ENCODE measurements at regions not wholly inside any gene's neighbourhood (a gene's known extent, or its start where the extent isn't known, plus 50 kb on each side); places are given as distances from the start of the nearest gene placed in this dataset.

DNA sequence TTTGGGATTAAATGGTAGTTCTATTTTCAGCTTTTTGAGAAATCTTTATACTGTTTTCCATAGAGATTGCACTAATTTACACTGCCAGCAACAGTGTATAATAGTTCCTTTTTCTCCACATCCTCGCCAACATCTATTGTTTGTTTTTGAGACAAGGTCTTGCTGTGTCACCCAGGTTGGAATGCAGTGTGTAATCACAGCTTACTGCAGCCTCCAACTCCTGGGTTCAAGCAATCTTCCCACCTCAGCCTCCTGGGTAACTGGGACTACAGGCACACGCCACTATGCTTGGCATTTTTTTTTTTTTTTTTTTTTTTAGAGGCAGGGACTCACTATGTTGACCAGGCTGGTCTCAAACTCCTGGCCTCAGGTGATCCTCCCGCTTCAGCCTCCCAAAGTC lies 164.5 kb upstream of the CXADR start:
- Histone ChIP-seq H3K4me1 (ENCODE audit: control insufficient read depth in 1 of 2, insufficient read depth in 2 of 2, low read length in 2 of 2) (no peaks in the 10 kb centered on the region), H3K4me3 (ENCODE audit: low read depth in 1 of 2, low read length in 2 of 2) (no peak overlapping the region), H3K27me3 (ENCODE audit: low read depth, low read length) (no peaks in the 10 kb centered on the region), H3K27ac (ENCODE audit: low read length) (no peak overlapping the region), H3K36me3 (ENCODE audit: control insufficient read depth in 1 of 2, insufficient read depth in 2 of 2, low read length in 2 of 2) (no peaks in the 10 kb centered on the region), H3K9me3 (ENCODE audit: control insufficient read depth in 1 of 2, low read length in 2 of 2) (no peaks in the 10 kb centered on the region)

DNA sequence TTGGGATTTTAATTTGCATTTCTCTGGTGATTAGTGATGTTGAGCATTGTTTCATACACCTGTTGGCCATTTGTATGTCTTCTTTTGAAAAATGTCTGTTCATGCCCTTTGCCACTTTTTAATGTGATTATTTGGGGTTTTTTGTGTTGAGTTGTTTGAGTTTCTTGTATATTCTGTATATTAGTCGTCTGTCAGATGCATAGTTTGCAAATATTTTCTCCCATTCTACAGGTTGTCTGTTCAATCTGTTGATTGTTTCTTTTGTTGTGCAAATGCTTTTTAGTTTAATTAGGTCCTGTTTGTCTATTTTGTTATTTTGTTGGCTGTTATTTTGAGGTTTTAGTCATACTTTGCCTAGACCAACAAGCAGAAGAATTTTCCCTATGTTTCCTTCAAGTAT lies 164.0 kb upstream of the CXADR start:
- Histone ChIP-seq H3K4me3 (ENCODE audit: low read depth in 1 of 2, low read length in 2 of 2) (no peak overlapping the region), H3K27ac (ENCODE audit: low read length) (no peak overlapping the region), H3K27me3 (ENCODE audit: low read depth, low read length) (no peaks in the 10 kb centered on the region), H3K9me3 (ENCODE audit: control insufficient read depth in 1 of 2, low read length in 2 of 2) (no peaks in the 10 kb centered on the region), H3K36me3 (ENCODE audit: control insufficient read depth in 1 of 2, insufficient read depth in 2 of 2, low read length in 2 of 2) (no peaks in the 10 kb centered on the region), H3K4me1 (ENCODE audit: control insufficient read depth in 1 of 2, insufficient read depth in 2 of 2, low read length in 2 of 2) (no peaks in the 10 kb centered on the region)

DNA sequence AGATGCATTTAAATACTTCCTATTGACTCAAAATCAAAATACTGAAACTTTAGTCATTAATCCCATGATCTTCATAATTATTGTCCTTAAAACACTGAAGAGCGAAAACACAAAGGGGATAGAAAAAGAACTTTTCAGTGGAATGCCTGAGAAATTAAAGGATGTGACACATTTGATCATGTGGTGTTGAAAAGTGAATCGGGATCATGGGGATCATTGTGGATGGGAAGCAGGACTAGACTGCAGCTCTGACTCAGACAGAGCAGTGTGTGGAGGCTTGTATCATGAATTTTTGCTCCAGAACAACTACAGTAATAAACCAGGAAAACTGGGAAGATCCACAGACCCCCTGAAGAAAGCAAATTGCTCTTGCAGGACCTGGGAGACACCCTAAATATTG lies 161.1 kb upstream of the CXADR start:
- no peaks in the 10 kb centered on the region for H3K36me3 ChIP-seq (ENCODE audit: control insufficient read depth in 1 of 2, insufficient read depth in 2 of 2, low read length in 2 of 2)
- no peak overlapping the region for H3K4me3 ChIP-seq (ENCODE audit: low read depth in 1 of 2, low read length in 2 of 2)
- H3K4me1 ChIP-seq (ENCODE audit: control insufficient read depth in 1 of 2, insufficient read depth in 2 of 2, low read length in 2 of 2): no peaks in the 10 kb centered on the region
- no peaks in the 10 kb centered on the region for H3K9me3 ChIP-seq (ENCODE audit: control insufficient read depth in 1 of 2, low read length in 2 of 2)
- H3K27me3 ChIP-seq (ENCODE audit: low read depth, low read length): no peaks in the 10 kb centered on the region
- no peak overlapping the region for H3K27ac ChIP-seq (ENCODE audit: low read length)

DNA sequence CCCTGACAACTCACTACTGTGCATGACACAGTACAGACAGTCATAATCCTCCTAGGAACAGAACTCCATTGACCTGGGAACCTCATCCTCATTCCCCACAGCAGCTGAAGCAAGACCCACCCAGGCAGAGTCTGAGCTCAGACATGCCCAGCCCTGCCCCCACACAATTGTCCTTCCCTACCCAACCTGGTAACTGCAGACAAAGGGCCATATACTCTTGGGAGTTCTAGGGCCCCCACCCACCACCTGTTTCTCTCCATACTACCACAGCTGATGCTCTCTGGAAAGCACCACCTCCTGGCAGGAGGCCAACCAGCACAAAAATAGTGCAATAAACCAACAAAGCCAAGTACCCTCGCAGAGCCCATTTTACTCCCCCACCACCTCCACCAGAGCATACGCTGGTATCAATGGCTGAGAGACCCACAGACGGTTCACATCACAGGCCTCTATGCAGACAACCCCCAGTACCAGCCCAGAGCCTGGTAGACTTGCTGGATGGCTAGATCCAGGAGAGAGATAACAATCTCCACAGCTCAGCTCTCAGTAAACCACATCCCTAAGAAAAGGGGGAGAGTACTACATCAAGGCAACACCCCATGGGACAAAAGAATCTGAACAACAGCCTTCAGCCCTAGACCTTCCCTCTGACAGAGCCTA lies 159.7 kb upstream of the CXADR start:
- no peaks in the 10 kb centered on the region for H3K4me1 ChIP-seq (ENCODE audit: control insufficient read depth in 1 of 2, insufficient read depth in 2 of 2, low read length in 2 of 2)
- no peaks in the 10 kb centered on the region for H3K36me3 ChIP-seq (ENCODE audit: control insufficient read depth in 1 of 2, insufficient read depth in 2 of 2, low read length in 2 of 2)
- H3K9me3 ChIP-seq (ENCODE audit: control insufficient read depth in 1 of 2, low read length in 2 of 2): no peaks in the 10 kb centered on the region
- no peaks in the 10 kb centered on the region for H3K27me3 ChIP-seq (ENCODE audit: low read depth, low read length)
- H3K27ac ChIP-seq (ENCODE audit: low read length): no peak overlapping the region
- no peak overlapping the region for H3K4me3 ChIP-seq (ENCODE audit: low read depth in 1 of 2, low read length in 2 of 2)

DNA sequence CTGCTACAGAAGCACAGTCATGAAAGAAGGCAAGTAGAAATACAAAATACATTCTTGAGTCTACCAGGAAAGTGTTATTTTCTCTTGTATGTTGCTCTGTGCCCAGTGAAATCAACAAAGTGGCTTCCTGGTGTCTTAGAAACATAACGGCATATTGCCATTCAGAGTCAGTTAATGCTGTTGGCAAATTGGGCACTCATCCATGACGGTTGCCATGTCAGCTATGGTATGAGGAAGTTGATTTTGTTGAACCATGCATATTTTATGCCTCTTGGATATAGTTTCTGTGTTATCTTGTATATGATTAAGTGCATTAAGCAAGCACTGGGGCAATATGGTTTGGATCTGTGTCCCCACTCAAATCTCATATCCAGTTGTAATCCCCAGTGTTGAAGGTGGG lies 153.1 kb upstream of the CXADR start:
- Histone ChIP-seq H3K27me3 (ENCODE audit: low read depth, low read length) (no peaks in the 10 kb centered on the region), H3K4me3 (ENCODE audit: low read depth in 1 of 2, low read length in 2 of 2) (no peak overlapping the region), H3K27ac (ENCODE audit: low read length) (no peak overlapping the region), H3K9me3 (ENCODE audit: control insufficient read depth in 1 of 2, low read length in 2 of 2) (no peaks in the 10 kb centered on the region), H3K36me3 (ENCODE audit: control insufficient read depth in 1 of 2, insufficient read depth in 2 of 2, low read length in 2 of 2) (no peaks in the 10 kb centered on the region), H3K4me1 (ENCODE audit: control insufficient read depth in 1 of 2, insufficient read depth in 2 of 2, low read length in 2 of 2) (no peaks in the 10 kb centered on the region)

DNA sequence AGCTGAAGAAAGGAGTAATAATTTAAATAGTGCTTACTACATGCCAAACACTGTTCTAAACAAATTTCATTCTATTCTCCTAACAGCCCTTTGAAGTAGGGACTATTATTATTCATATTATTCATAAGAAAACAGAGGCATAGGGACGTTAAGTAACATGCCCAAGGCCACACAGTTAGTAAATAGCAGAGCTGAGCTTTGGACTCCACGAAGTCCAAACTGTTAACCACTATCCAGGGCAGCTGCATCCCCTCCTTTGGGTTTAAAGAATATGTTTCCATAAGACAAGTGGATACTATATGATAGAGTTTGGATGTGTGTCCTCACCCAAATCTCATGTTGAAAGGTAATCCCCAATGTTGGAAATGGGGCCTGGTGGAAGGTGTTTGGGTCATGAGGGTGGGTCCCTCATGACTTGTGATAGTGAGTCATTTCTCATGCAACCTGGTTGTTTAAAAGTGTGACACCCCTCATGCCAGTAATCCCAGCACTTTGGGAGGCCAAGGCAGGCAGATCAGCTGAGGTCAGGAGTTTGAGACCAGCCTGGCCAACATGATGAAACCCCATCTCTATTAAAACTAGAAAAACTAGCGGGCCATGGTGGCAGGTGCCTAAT lies 144.0 kb upstream of the CXADR start:
- Histone ChIP-seq H3K36me3 (ENCODE audit: control insufficient read depth in 1 of 2, insufficient read depth in 2 of 2, low read length in 2 of 2) (no peaks in the 10 kb centered on the region), H3K9me3 (ENCODE audit: control insufficient read depth in 1 of 2, low read length in 2 of 2) (peaks cover 0 to 2% of the 10 kb centered on the region in 2 donors), H3K4me1 (ENCODE audit: control insufficient read depth in 1 of 2, insufficient read depth in 2 of 2, low read length in 2 of 2) (no peaks in the 10 kb centered on the region), H3K27ac (ENCODE audit: low read length) (no peak overlapping the region), H3K27me3 (ENCODE audit: low read depth, low read length) (no peaks in the 10 kb centered on the region), H3K4me3 (ENCODE audit: low read depth in 1 of 2, low read length in 2 of 2) (no peak overlapping the region)

DNA sequence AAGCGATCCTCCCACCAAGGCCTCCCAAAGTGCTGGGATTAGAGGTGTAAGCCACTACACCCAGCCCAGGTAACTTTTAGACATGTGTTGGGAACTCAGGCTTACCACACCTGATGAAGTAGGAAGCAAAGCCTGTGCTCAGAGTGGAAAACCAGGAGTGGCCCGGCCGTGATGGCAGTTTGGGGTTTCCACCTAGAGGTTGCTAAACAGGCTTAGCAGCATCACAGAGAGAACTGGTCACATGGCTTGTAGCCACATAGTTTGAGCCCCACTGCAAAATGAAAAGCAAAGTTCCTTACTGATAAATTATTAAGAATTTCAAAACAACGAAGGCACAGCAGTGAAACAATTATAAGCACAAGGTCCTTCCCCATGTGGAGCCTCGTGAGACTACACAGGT lies 142.6 kb upstream of the CXADR start:
- Histone ChIP-seq H3K4me1 (ENCODE audit: control insufficient read depth in 1 of 2, insufficient read depth in 2 of 2, low read length in 2 of 2) (no peaks in the 10 kb centered on the region), H3K27me3 (ENCODE audit: low read depth, low read length) (no peaks in the 10 kb centered on the region), H3K27ac (ENCODE audit: low read length) (no peak overlapping the region), H3K9me3 (ENCODE audit: control insufficient read depth in 1 of 2, low read length in 2 of 2) (no peaks in the 10 kb centered on the region), H3K4me3 (ENCODE audit: low read depth in 1 of 2, low read length in 2 of 2) (no peak overlapping the region), H3K36me3 (ENCODE audit: control insufficient read depth in 1 of 2, insufficient read depth in 2 of 2, low read length in 2 of 2) (no peaks in the 10 kb centered on the region)

DNA sequence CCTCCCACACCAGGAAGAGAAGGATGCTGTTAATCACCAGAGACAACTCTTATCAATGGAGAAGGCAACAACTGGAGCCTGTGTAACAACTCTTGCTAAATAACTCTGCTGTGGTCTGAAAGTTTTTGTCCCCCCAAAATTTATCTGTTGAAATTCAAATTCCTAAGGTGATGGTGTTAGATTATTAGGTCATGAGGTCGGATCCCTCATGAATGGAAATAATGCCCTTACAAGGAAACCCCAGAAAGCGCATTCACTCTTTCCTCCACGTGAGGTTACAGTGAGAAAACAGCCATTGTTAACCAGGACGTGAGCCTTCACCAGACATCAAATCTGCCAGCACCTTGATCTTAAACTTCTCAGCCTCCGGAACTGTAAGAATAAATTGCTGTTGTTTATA lies 141.9 kb upstream of the CXADR start:
- Histone ChIP-seq H3K27me3 (ENCODE audit: low read depth, low read length) (no peaks in the 10 kb centered on the region), H3K9me3 (ENCODE audit: control insufficient read depth in 1 of 2, low read length in 2 of 2) (no peaks in the 10 kb centered on the region), H3K36me3 (ENCODE audit: control insufficient read depth in 1 of 2, insufficient read depth in 2 of 2, low read length in 2 of 2) (no peaks in the 10 kb centered on the region), H3K27ac (ENCODE audit: low read length) (no peak overlapping the region), H3K4me1 (ENCODE audit: control insufficient read depth in 1 of 2, insufficient read depth in 2 of 2, low read length in 2 of 2) (no peaks in the 10 kb centered on the region), H3K4me3 (ENCODE audit: low read depth in 1 of 2, low read length in 2 of 2) (no peak overlapping the region)

DNA sequence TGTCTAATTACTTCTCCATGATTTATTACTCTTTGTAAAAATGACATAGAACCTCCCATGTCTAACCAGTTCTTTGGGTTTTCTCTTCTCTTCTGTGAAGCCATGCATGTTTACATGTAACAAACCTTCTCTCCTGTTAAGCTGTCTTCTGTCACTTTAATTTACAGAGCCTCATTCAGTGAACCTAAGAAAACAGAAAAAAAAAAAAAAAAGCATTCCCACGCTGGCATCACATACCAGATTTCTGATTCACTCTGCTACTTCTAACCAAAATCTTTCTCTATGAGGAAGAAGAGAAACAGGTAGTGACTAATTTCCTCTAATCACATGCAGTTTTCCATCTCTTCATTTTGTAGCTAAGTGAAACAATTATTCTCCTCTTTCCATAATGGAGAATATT lies 141.4 kb upstream of the CXADR start:
- Histone ChIP-seq H3K27ac (ENCODE audit: low read length) (no peak overlapping the region), H3K4me3 (ENCODE audit: low read depth in 1 of 2, low read length in 2 of 2) (no peak overlapping the region), H3K4me1 (ENCODE audit: control insufficient read depth in 1 of 2, insufficient read depth in 2 of 2, low read length in 2 of 2) (no peaks in the 10 kb centered on the region)

DNA sequence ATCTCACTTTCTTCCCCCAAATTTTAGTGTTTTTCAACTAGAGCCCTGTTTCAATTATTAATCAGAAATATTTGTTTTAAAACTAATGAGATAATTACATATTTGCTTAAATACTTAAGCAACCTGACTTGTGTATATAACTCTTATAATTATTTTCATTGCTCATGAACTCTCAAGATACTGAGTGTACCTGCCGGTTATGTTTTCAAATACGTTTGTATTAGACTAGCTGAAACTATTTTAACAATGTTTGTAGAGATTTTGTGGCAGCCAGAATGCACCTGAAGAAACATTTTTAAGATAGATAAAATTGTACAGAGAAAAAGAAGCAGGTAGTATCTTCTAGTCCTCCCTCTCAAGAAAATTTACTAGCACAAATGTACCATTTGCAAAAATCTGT lies 140.6 kb upstream of the CXADR start:
- Histone ChIP-seq H3K4me1 (ENCODE audit: control insufficient read depth in 1 of 2, insufficient read depth in 2 of 2, low read length in 2 of 2) (no peaks in the 10 kb centered on the region), H3K36me3 (ENCODE audit: control insufficient read depth in 1 of 2, insufficient read depth in 2 of 2, low read length in 2 of 2) (no peaks in the 10 kb centered on the region), H3K27ac (ENCODE audit: low read length) (no peak overlapping the region), H3K4me3 (ENCODE audit: low read depth in 1 of 2, low read length in 2 of 2) (no peak overlapping the region), H3K27me3 (ENCODE audit: low read depth, low read length) (no peaks in the 10 kb centered on the region), H3K9me3 (ENCODE audit: control insufficient read depth in 1 of 2, low read length in 2 of 2) (no peaks in the 10 kb centered on the region)

More for the DNA sequence above, 141.4 kb upstream of the CXADR start:
- Histone ChIP-seq H3K27me3 (ENCODE audit: low read depth, low read length) (no peaks in the 10 kb centered on the region), H3K9me3 (ENCODE audit: control insufficient read depth in 1 of 2, low read length in 2 of 2) (no peaks in the 10 kb centered on the region), H3K36me3 (ENCODE audit: control insufficient read depth in 1 of 2, insufficient read depth in 2 of 2, low read length in 2 of 2) (no peaks in the 10 kb centered on the region)

DNA sequence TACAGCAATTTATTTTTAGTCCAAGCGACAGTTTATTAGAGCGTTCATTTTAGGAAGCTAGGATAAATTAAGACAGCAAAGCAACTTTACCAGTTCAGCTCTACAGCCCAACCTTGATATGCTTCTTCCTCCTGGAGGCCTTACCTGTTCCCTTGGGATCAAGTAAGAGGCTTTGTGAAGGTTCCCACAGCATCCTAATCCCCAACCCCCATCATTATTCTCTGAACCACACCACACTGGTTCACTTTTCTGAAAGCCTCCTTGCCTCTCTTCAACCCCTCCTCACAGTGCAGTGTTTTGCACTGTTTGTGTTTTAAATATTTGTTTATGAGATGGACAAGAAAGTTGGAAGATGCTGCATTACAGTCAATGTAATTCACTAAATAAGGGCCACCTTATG lies 126.3 kb upstream of the CXADR start:
- H3K36me3 ChIP-seq (ENCODE audit: control insufficient read depth in 1 of 2, insufficient read depth in 2 of 2, low read length in 2 of 2): no peaks in the 10 kb centered on the region

DNA sequence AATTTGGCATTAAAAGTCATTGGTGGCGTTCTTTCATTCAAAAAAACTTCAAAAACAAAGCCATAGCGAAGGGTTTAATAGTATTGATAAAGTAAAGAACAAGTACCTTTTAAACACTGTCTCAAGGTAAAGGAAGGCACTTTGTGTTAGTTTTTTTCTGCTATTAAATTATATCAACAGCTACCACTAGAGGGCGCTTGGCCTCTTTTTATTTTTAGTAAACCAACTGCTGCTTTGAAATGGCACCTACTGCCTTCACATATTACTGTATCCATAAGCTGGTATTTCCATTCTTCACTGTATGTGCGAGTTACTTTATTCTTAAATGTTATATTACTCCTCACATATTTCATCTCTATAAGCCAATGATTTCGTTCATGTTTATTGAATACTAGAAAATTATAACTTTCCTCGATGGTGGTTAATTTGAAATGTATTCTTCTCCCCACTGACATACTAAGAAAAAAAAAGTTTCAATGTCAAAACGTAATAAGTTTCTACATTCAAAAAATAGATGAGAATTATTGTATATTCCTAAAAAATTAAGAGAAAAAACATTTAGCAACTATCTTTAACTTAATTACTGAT lies 125.7 kb upstream of the CXADR start:
- no peak overlapping the region for H3K27ac ChIP-seq (ENCODE audit: low read length)
- no peaks in the 10 kb centered on the region for H3K9me3 ChIP-seq (ENCODE audit: control insufficient read depth in 1 of 2, low read length in 2 of 2)
- no peak overlapping the region for H3K4me3 ChIP-seq (ENCODE audit: low read depth in 1 of 2, low read length in 2 of 2)
- no peaks in the 10 kb centered on the region for H3K4me1 ChIP-seq (ENCODE audit: control insufficient read depth in 1 of 2, insufficient read depth in 2 of 2, low read length in 2 of 2)
- no peaks in the 10 kb centered on the region for H3K27me3 ChIP-seq (ENCODE audit: low read depth, low read length)
- no peaks in the 10 kb centered on the region for H3K36me3 ChIP-seq (ENCODE audit: control insufficient read depth in 1 of 2, insufficient read depth in 2 of 2, low read length in 2 of 2)

More for the DNA sequence above, 126.3 kb upstream of the CXADR start:
- Histone ChIP-seq H3K9me3 (ENCODE audit: control insufficient read depth in 1 of 2, low read length in 2 of 2) (no peaks in the 10 kb centered on the region), H3K27me3 (ENCODE audit: low read depth, low read length) (no peaks in the 10 kb centered on the region), H3K4me3 (ENCODE audit: low read depth in 1 of 2, low read length in 2 of 2) (no peak overlapping the region), H3K27ac (ENCODE audit: low read length) (no peak overlapping the region), H3K4me1 (ENCODE audit: control insufficient read depth in 1 of 2, insufficient read depth in 2 of 2, low read length in 2 of 2) (no peaks in the 10 kb centered on the region)

Measured in muscle layer of duodenum (tissue), 2 donors.